GM23248 (cell line): ENCODE measurements at regions not wholly inside any gene's neighbourhood (a gene's known extent, or its start where the extent isn't known, plus 50 kb on each side); places are given as distances from the start of the nearest gene placed in this dataset.

Experiments used
- EZH2 ChIP-seq: fragments of 200-600 bp; sonication (generic); IDR thresholded peaks from 2 replicates; pipeline ENCODE4 v1.6.1; 2018; ENCODE audit warnings: antibody characterized with exemption, mild to moderate bottlenecking; ENCODE audit not compliant: insufficient read depth, poor library complexity, severe bottlenecking
- EZH2phosphoT487 ChIP-seq: fragments of 200-600 bp; sonication (generic); IDR thresholded peaks from 2 replicates; pipeline ENCODE4 v1.6.1; 2018; ENCODE audit warnings: antibody characterized with exemption, moderate library complexity, mild to moderate bottlenecking, low read depth; ENCODE audit not compliant: insufficient read depth

GRCh38 chr20:40741507-40742106 lies 52.6 kb upstream of the MAFB start:
- TF ChIP-seq EZH2 (no peak), EZH2phosphoT487 (no peak)
